Testis (tissue), 2 donors: ENCODE measurements at regions not wholly inside any gene's neighbourhood (a gene's known extent, or its start where the extent isn't known, plus 50 kb on each side); places are given as distances from the start of the nearest gene placed in this dataset.

Source experiments
- DNase-seq: peaks from one replicate; pipeline ENCODE4 v3.0.0-alpha.2; 2019
- H3K27ac ChIP-seq, 2 donors: fragments of 200-600 bp; sonication (generic); one replicate each; pipeline ENCODE4 v1.5.1; 2019
- H3K27me3 ChIP-seq: fragments of 200-600 bp; sonication (generic); one replicate; pipeline ENCODE4 v1.5.1; 2019
- H3K36me3 ChIP-seq: fragments of 200-600 bp; sonication (generic); one replicate; pipeline ENCODE4 v1.5.1; 2017; ENCODE audit warnings: low read depth; ENCODE audit errors: missing control alignments
- H3K4me1 ChIP-seq: fragments of 200-600 bp; sonication (generic); one replicate; pipeline ENCODE4 v1.5.1; 2019
- H3K4me3 ChIP-seq, 2 donors: fragments of 200-600 bp; sonication (generic); one replicate each; pipeline ENCODE4 v1.5.1; 2017 to 2019
- H3K9me3 ChIP-seq: fragments of 200-600 bp; sonication (generic); one replicate; pipeline ENCODE4 v1.5.1; 2017
- POLR2A ChIP-seq: fragments of 450-650 bp; IDR thresholded peaks from one replicate; pipeline ENCODE4 v1.6.1; 2017; ENCODE audit warnings: antibody characterized with exemption, mild to moderate bottlenecking, moderate library complexity
- whole genome bisulfite sequencing, 2 donors: methylation state at CpG; one replicate each; pipeline ENCODE4 v1.1.5; 2018; 5-methylcytosine and 5-hydroxymethylcytosine counted together
- intact Hi-C: fragments of 100-400 bp; cut with DNase I; formaldehyde crosslinking; loops from one replicate; pipeline ENCODE4 v1.15.1; 2023; ENCODE audit warnings: low total_unique reads
- TF ChIP-seq, protein P1 (sequence below), 3 experiments: fragments of 450-650 bp in 2 of 3; fragments of 200-600 bp in 1 of 3; sonication (generic) in 1 of 3; IDR thresholded peaks; one replicate each; pipeline ENCODE4 v1.5.1; 2016 to 2019; ENCODE audit warnings: antibody characterized with exemption in 3 of 3, mild to moderate bottlenecking in 2 of 3, moderate library complexity in 1 of 3

DNA sequence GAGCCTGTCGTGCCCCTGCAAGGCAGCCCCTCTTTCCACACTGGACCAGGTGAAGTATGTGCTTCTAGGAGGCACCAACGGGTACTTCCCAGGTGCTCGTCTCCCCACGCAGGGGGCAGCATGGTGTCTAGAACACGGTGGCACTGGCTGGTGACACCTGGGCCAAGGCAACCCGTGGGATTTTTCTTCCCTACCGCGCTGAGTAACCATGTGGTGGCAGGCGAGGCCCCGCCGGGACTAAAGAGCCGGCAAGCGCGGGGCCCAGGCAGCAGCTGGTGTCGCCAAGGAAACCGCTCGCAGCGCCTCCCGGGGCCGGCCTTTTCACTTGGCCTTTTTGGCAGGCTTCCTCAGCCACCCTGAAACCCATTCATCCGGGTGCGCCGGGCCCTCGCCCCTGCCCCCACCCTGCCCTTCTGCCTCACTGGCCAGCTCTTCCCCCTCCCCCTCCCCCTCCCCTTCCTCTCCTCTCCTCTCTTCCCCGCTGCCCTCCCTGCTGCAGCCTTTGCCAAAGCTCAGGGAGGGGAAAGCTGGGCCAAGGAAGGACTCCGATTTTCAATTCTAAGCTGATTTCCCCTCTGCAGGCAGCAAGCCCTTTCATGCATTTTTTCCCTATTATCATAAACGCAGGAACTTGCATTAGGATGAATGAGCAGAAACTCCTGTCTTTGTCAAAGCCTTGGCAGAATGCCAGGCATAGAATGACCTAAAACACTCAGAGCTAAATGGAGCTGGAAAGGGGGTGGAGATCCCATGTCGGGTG lies 81.2 kb downstream of the IRF2BPL start:
- intact Hi-C loops: no loop called here
- no peaks in the 10 kb centered on the region for H3K36me3 ChIP-seq
- H3K9me3 ChIP-seq: no peaks in the 10 kb centered on the region
- DNase-seq: peak; percentile 90
- WGBS, 2 donors: 8 to 15% methylated on average over 4 to 28 of the region's 28 CpGs
- no peaks in the 10 kb centered on the region for H3K27me3 ChIP-seq
- H3K27ac ChIP-seq: peak overlapping the region; percentile 57 to 68
- TF ChIP-seq, protein P1, sequence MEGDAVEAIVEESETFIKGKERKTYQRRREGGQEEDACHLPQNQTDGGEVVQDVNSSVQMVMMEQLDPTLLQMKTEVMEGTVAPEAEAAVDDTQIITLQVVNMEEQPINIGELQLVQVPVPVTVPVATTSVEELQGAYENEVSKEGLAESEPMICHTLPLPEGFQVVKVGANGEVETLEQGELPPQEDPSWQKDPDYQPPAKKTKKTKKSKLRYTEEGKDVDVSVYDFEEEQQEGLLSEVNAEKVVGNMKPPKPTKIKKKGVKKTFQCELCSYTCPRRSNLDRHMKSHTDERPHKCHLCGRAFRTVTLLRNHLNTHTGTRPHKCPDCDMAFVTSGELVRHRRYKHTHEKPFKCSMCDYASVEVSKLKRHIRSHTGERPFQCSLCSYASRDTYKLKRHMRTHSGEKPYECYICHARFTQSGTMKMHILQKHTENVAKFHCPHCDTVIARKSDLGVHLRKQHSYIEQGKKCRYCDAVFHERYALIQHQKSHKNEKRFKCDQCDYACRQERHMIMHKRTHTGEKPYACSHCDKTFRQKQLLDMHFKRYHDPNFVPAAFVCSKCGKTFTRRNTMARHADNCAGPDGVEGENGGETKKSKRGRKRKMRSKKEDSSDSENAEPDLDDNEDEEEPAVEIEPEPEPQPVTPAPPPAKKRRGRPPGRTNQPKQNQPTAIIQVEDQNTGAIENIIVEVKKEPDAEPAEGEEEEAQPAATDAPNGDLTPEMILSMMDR (IDR thresholded peaks at IDR 0.05): peak in 2 of 3 experiments; percentile 21 to 36
- no peak for TF ChIP-seq POLR2A
- peak overlapping the region in 1 of 2 donors; percentile 9 for H3K4me3 ChIP-seq
- peaks cover 32% of the 10 kb centered on the region for H3K4me1 ChIP-seq

- peaks cover 36% of the 10 kb centered on the region for H3K4me1 ChIP-seq
- H3K27ac ChIP-seq: peak overlapping the region; percentile 57 to 68
- H3K9me3 ChIP-seq: no peaks in the 10 kb centered on the region
- TF ChIP-seq, protein P1 (IDR thresholded peaks at IDR 0.05): no peak
- no peak for TF ChIP-seq POLR2A
- no peaks in the 10 kb centered on the region for H3K36me3 ChIP-seq
- H3K27me3 ChIP-seq: no peaks in the 10 kb centered on the region
- intact Hi-C loops: no loop called here
- 62 to 64% methylated on average over 6 of the region's 6 CpGs for WGBS, 2 donors
- peak overlapping the region in 1 of 2 donors; percentile 9 for H3K4me3 ChIP-seq
- no peak for DNase-seq
Measured at GRCh38 chr14:76946753-76947077, 81.8 kb downstream of the IRF2BPL start.

GRCh38 chr14:76943072-76943471 lies 85.4 kb downstream of the IRF2BPL start:
- DNase-seq: no peak
- Histone ChIP-seq H3K4me1 (peaks cover 20% of the 10 kb centered on the region), H3K4me3 (no peak overlapping the region), H3K27ac (no peak overlapping the region), H3K27me3 (no peaks in the 10 kb centered on the region), H3K36me3 (no peaks in the 10 kb centered on the region), H3K9me3 (no peaks in the 10 kb centered on the region)
- TF ChIP-seq, protein P1 (IDR thresholded peaks at IDR 0.05): no peak
- TF ChIP-seq POLR2A: no peak
- intact Hi-C loops: no loop called here
- 82 to 90% methylated on average over 4 of the region's 4 CpGs for WGBS, 2 donors

GRCh38 chr14:76941946-76942805 lies 86.3 kb downstream of the IRF2BPL start:
- intact Hi-C loops: no loop called here
- TF ChIP-seq, protein P1 (IDR thresholded peaks at IDR 0.05): no peak
- no peak for TF ChIP-seq POLR2A
- no peak for DNase-seq
- 58 to 67% methylated on average over 11 to 12 of the region's 12 CpGs for WGBS, 2 donors
- H3K4me1 ChIP-seq: peaks cover 20% of the 10 kb centered on the region
- H3K27me3 ChIP-seq: no peaks in the 10 kb centered on the region
- H3K27ac ChIP-seq: no peak overlapping the region
- H3K9me3 ChIP-seq: no peaks in the 10 kb centered on the region
- H3K36me3 ChIP-seq: no peaks in the 10 kb centered on the region
- H3K4me3 ChIP-seq: no peak overlapping the region
